ENCODE measurements at regions not wholly inside any gene's neighbourhood (a gene's known extent, or its start where the extent isn't known, plus 50 kb on each side); places are given as distances from the start of the nearest gene placed in this dataset.

GRCh38 chr4:148866666-148867065 lies 424.5 kb upstream of the NR3C2 start:
- H3K27me3 ChIP-seq (replicated peaks in 1 of 4; ENCODE audit: control extremely low read depth in 1 of 4, control insufficient read depth in 3 of 4, insufficient read depth in 4 of 4, low read length in 3 of 4): no peaks in the 10 kb centered on the region
- H3K9ac ChIP-seq (ENCODE audit: low read length): no peak overlapping the region
- Mint-ChIP-seq H3K4me1 (no peaks in the 10 kb centered on the region), H3K4me3 (no peak overlapping the region), H3K27ac (no peak overlapping the region), H3K27me3 (no peaks in the 10 kb centered on the region), H3K9me3 (ENCODE audit: insufficient read depth) (no peaks in the 10 kb centered on the region)
- no peaks in the 10 kb centered on the region for H3K4me1 ChIP-seq (ENCODE audit: control insufficient read depth in 2 of 2, insufficient read depth in 2 of 2, low read length in 2 of 2)
- H3K9me3 ChIP-seq (ENCODE audit: control extremely low read depth in 1 of 3, control insufficient read depth in 2 of 3, insufficient read depth in 1 of 3, low read length in 2 of 3): no peaks in the 10 kb centered on the region
- H4K20me1 ChIP-seq (ENCODE audit: control insufficient read depth, insufficient read depth, low read length, poor library complexity, severe bottlenecking): no peaks in the 10 kb centered on the region
- ChIA-PET CTCF (no interaction called here), POLR2A (no interaction called here)
- no peak overlapping the region for H3K27ac ChIP-seq (ENCODE audit: low read length in 2 of 2)
- H3K4me3 ChIP-seq (ENCODE audit: control extremely low read depth in 1 of 5, extremely low read depth in 1 of 5, insufficient read depth in 1 of 5, low read depth in 2 of 5, low read length in 4 of 5): no peak overlapping the region
- DNase-seq: no peak
- no peaks in the 10 kb centered on the region for H3K79me2 ChIP-seq (ENCODE audit: control insufficient read depth, insufficient read depth, low read length)
- no peaks in the 10 kb centered on the region for H3K36me3 ChIP-seq (replicated peaks in 1 of 2; ENCODE audit: control extremely low read depth in 1 of 2, control insufficient read depth in 1 of 2, extremely low read depth in 1 of 2, insufficient read depth in 2 of 2, low read length in 1 of 2)
- no peak overlapping the region for H2AFZ ChIP-seq (ENCODE audit: insufficient read depth, low read depth, low read length, poor library complexity, severe bottlenecking)
- 75% methylated on average over 2 of the region's 3 CpGs for WGBS (ENCODE audit: insufficient coverage)
- intact Hi-C loops (cut with micrococcal nuclease): no loop called here
- TF ChIP-seq CTCF (IDR thresholded peaks at IDR 0.05) (no peak), EZH2 (IDR thresholded peaks at IDR 0.05; ENCODE audit: borderline replicate concordance, insufficient read depth, low read depth, low read length, poor library complexity, severe bottlenecking) (no peak)
- no peak overlapping the region for H3K4me2 ChIP-seq (replicated peaks; ENCODE audit: low read depth, low read length, poor library complexity, severe bottlenecking)
- ATAC-seq (ENCODE audit: low read depth): no peak

DNA sequence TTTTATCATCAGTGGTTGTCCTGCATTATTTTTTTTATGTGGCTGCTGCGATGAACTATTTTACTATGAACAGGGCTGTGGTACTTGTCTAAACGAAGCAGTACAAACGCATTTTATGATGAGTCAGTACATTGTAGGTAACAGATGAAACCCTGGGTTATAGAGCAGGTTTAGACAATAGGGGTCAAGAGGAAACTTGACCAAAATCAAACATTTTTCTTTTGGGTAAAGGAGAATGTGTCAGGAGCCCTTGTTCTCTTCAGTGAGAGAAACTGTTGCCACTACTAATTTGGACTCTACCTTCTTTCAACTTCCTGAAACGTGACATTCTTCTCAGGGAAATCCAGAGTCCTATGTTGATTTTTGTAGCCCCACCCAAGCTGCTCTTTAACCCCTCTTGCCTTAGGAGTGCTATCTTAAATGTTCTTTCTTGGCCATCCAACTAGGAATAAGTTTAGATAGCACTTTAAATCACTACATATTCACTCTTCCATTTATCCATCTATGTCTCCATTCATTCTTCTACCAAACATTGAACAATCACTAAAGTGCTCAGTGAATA lies 415.8 kb upstream of the NR3C2 start:
- no peak overlapping the region for H3K4me2 ChIP-seq (replicated peaks; ENCODE audit: low read depth, low read length, poor library complexity, severe bottlenecking)
- DNase-seq (no peak), ATAC-seq (ENCODE audit: low read depth) (no peak)
- H3K9me3 ChIP-seq (ENCODE audit: control extremely low read depth in 1 of 3, control insufficient read depth in 2 of 3, insufficient read depth in 1 of 3, low read length in 2 of 3): no peaks in the 10 kb centered on the region
- no peak overlapping the region for H3K27ac ChIP-seq (ENCODE audit: low read length in 2 of 2)
- H3K9ac ChIP-seq (ENCODE audit: low read length): no peak overlapping the region
- no peaks in the 10 kb centered on the region for H3K27me3 Mint-ChIP-seq
- H3K27ac Mint-ChIP-seq: no peak overlapping the region
- ChIA-PET CTCF (no interaction called here), POLR2A (no interaction called here)
- no peaks in the 10 kb centered on the region for H3K4me1 Mint-ChIP-seq
- H3K79me2 ChIP-seq (ENCODE audit: control insufficient read depth, insufficient read depth, low read length): no peaks in the 10 kb centered on the region
- H2AFZ ChIP-seq (ENCODE audit: insufficient read depth, low read depth, low read length, poor library complexity, severe bottlenecking): no peak overlapping the region
- no peaks in the 10 kb centered on the region for H3K9me3 Mint-ChIP-seq (ENCODE audit: insufficient read depth)
- no peak for TF ChIP-seq CTCF (IDR thresholded peaks at IDR 0.05)
- TF ChIP-seq EZH2 (IDR thresholded peaks at IDR 0.05; ENCODE audit: borderline replicate concordance, insufficient read depth, low read depth, low read length, poor library complexity, severe bottlenecking): no peak
- H3K36me3 ChIP-seq (replicated peaks in 1 of 2; ENCODE audit: control extremely low read depth in 1 of 2, control insufficient read depth in 1 of 2, extremely low read depth in 1 of 2, insufficient read depth in 2 of 2, low read length in 1 of 2): no peaks in the 10 kb centered on the region
- no peaks in the 10 kb centered on the region for H3K4me1 ChIP-seq (ENCODE audit: control insufficient read depth in 2 of 2, insufficient read depth in 2 of 2, low read length in 2 of 2)
- intact Hi-C loops (cut with micrococcal nuclease): no loop called here
- 8% methylated on average over 2 of the region's 4 CpGs for WGBS (ENCODE audit: insufficient coverage)
- H4K20me1 ChIP-seq (ENCODE audit: control insufficient read depth, insufficient read depth, low read length, poor library complexity, severe bottlenecking): no peaks in the 10 kb centered on the region
- H3K4me3 ChIP-seq (ENCODE audit: control extremely low read depth in 1 of 5, extremely low read depth in 1 of 5, insufficient read depth in 1 of 5, low read depth in 2 of 5, low read length in 4 of 5): no peak overlapping the region
- H3K27me3 ChIP-seq (replicated peaks in 1 of 4; ENCODE audit: control extremely low read depth in 1 of 4, control insufficient read depth in 3 of 4, insufficient read depth in 4 of 4, low read length in 3 of 4): no peaks in the 10 kb centered on the region
- no peak overlapping the region for H3K4me3 Mint-ChIP-seq

All from B cell (primary cell).